Astrocyte (in vitro differentiated cells and primary cell): ENCODE measurements at regions not wholly inside any gene's neighbourhood (a gene's known extent, or its start where the extent isn't known, plus 50 kb on each side); places are given as distances from the start of the nearest gene placed in this dataset.
"Not testable (repeated sequence)": the region's sequence is repeated elsewhere in the genome, so short reads cannot be mapped to it uniquely, and the experiment has no call there.

Experiments
- DNase-seq: peaks from one replicate; pipeline ENCODE4 v3.0.0-alpha.2; 2010; ENCODE audit warnings: low read depth
- FAIRE-seq: peaks from 2 replicates; lab custom pipeline; 2011; peaks lifted over from hg19 to GRCh38; lab: Jason Lieb, UNC
- H2AFZ ChIP-seq: 2 replicates; pipeline ENCODE4 v1.6.0; 2012; ENCODE audit warnings: low read depth, low read length, inconsistent platforms
- H3K27ac ChIP-seq: 2 replicates; pipeline ENCODE4 v1.5.1; 2011; ENCODE audit warnings: low read depth, low read length, inconsistent platforms
- H3K27me3 ChIP-seq: 2 replicates; pipeline ENCODE4 v1.6.0; 2011; ENCODE audit warnings: low read length, inconsistent platforms; ENCODE audit not compliant: insufficient read depth
- H3K36me3 ChIP-seq: 2 replicates; pipeline ENCODE4 v1.5.1; 2011; ENCODE audit warnings: low read length, inconsistent platforms; ENCODE audit not compliant: insufficient read depth
- H3K4me1 ChIP-seq: 2 replicates; pipeline ENCODE4 v1.5.1; 2011; ENCODE audit warnings: low read length, inconsistent platforms; ENCODE audit not compliant: insufficient read depth
- H3K4me2 ChIP-seq: 2 replicates; pipeline ENCODE4 v1.6.0; 2012; ENCODE audit warnings: low read length, inconsistent platforms
- H3K4me3 ChIP-seq: 2 replicates; pipeline ENCODE4 v1.5.1; 2011; ENCODE audit warnings: low read depth, mild to moderate bottlenecking, low read length, inconsistent platforms; ENCODE audit not compliant: insufficient read depth
- H3K79me2 ChIP-seq: 2 replicates; pipeline ENCODE4 v1.6.0; 2012; ENCODE audit warnings: mild to moderate bottlenecking, low read length, inconsistent platforms; ENCODE audit not compliant: insufficient read depth
- H3K9ac ChIP-seq: 2 replicates; pipeline ENCODE4 v1.6.0; 2012; ENCODE audit warnings: mild to moderate bottlenecking, low read length, inconsistent platforms
- H3K9me3 ChIP-seq: 2 replicates; pipeline ENCODE4 v1.5.1; 2012; ENCODE audit warnings: low read depth, mild to moderate bottlenecking, low read length, inconsistent platforms; ENCODE audit not compliant: insufficient read depth
- H4K20me1 ChIP-seq: 2 replicates; pipeline ENCODE4 v1.6.0; 2012; ENCODE audit warnings: low read length, inconsistent platforms; ENCODE audit not compliant: insufficient read depth
- H3K27ac Mint-ChIP-seq: one replicate; pipeline ENCODE4 v1.8.0; 2021; ENCODE audit warnings: mild to moderate bottlenecking, mixed read lengths; ENCODE audit not compliant: unreplicated experiment
- H3K27me3 Mint-ChIP-seq: one replicate; pipeline ENCODE4 v1.8.0; 2021; ENCODE audit warnings: low read depth, mixed read lengths; ENCODE audit not compliant: unreplicated experiment
- H3K36me3 Mint-ChIP-seq: one replicate; pipeline ENCODE4 v1.8.0; 2021; ENCODE audit warnings: low read depth, mixed read lengths; ENCODE audit not compliant: unreplicated experiment
- H3K4me1 Mint-ChIP-seq: one replicate; pipeline ENCODE4 v1.8.0; 2021; ENCODE audit warnings: low read depth, mixed read lengths; ENCODE audit not compliant: unreplicated experiment
- H3K4me3 Mint-ChIP-seq: one replicate; pipeline ENCODE4 v1.8.0; 2021; ENCODE audit warnings: mild to moderate bottlenecking, moderate library complexity, mixed read lengths; ENCODE audit not compliant: unreplicated experiment
- H3K9me3 Mint-ChIP-seq: one replicate; pipeline ENCODE4 v1.8.0; 2021; ENCODE audit warnings: mild to moderate bottlenecking, mixed read lengths; ENCODE audit not compliant: unreplicated experiment

DNA sequence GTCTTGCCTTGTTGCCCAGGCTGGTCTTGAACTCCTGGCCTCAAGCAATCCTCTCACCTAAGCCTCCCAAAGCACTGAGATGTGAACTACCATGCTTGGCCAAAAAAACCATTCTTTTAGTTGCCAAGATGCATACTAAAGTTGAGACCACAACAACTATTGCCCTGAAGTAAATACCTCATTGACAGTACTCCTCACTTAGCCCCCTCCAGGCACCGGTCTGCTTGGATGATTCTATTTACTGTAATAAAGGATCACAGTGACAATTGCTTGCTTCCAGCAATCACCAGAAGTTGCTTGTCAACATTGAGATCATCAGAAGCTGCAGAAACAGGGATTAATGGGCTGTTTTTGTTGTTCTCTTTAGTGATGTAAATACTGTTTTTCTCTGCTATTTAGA is 97.1 kb downstream of the CDRT15L2 start:
- H3K27ac ChIP-seq, FAIRE-seq, H3K4me3 ChIP-seq, H4K20me1 ChIP-seq, H3K4me3 Mint-ChIP-seq, H3K27me3 Mint-ChIP-seq, H3K9me3 ChIP-seq, H3K79me2 ChIP-seq, H3K36me3 ChIP-seq, H3K27me3 ChIP-seq, H3K27ac Mint-ChIP-seq, H2AFZ ChIP-seq, H3K9me3 Mint-ChIP-seq, H3K9ac ChIP-seq, H3K36me3 Mint-ChIP-seq, H3K4me1 ChIP-seq, H3K4me1 Mint-ChIP-seq, H3K4me2 ChIP-seq, DNase-seq: not testable (repeated sequence)

DNA sequence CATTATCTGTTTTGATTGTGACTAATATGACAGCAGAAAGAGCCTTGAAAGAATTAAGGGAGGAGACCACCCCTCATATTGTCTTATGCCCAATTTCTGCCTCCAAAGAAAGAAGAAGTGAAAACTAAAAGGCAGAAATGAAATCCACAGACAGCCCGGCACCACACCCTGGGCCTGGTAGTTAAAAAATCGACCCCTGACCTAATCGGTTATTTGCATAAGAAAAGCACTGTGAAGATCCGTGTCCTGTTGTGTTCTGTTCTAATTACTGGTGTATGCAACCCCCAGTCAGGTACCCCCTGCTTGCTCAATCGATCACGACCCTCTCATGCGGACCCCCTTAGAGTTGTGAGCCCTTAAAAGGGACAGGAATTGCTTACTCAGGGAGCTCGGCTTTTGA is 97.9 kb downstream of the CDRT15L2 start:
- not testable (repeated sequence) for H3K27ac Mint-ChIP-seq, FAIRE-seq, H3K27me3 ChIP-seq, H3K36me3 Mint-ChIP-seq, H3K4me2 ChIP-seq, H3K27me3 Mint-ChIP-seq, H3K4me3 ChIP-seq, H3K4me1 ChIP-seq, H3K9ac ChIP-seq, DNase-seq, H3K9me3 ChIP-seq, H3K36me3 ChIP-seq, H3K4me1 Mint-ChIP-seq, H4K20me1 ChIP-seq, H2AFZ ChIP-seq, H3K27ac ChIP-seq, H3K79me2 ChIP-seq, H3K9me3 Mint-ChIP-seq, H3K4me3 Mint-ChIP-seq

DNA sequence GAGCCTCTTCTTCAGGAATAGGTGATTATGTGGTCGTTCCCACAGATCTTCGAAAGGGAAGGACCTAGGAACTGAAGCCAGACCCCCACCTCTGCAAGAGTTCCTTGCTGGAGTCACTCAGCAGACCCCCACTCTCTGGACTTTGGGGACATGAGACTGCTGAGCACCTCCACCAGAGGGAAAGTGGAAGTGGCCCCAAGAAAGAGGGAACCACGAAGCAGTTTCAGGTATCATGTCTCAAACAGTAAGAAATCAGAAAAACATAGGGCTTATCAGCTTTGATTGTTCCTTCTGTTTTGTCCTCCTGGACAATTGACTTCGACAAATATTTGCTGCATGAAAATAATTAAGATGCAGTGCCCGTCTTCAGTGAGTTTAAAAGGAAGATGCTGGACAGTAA is 98.9 kb downstream of the CDRT15L2 start:
- H3K9me3 Mint-ChIP-seq, H3K4me2 ChIP-seq, H3K9ac ChIP-seq, H3K27ac Mint-ChIP-seq, DNase-seq, H3K27me3 ChIP-seq, H3K4me3 Mint-ChIP-seq, H2AFZ ChIP-seq, H3K27ac ChIP-seq, H3K27me3 Mint-ChIP-seq, H3K36me3 Mint-ChIP-seq, H3K79me2 ChIP-seq, H4K20me1 ChIP-seq, FAIRE-seq, H3K4me3 ChIP-seq, H3K9me3 ChIP-seq, H3K4me1 ChIP-seq, H3K4me1 Mint-ChIP-seq, H3K36me3 ChIP-seq: not testable (repeated sequence)

DNA sequence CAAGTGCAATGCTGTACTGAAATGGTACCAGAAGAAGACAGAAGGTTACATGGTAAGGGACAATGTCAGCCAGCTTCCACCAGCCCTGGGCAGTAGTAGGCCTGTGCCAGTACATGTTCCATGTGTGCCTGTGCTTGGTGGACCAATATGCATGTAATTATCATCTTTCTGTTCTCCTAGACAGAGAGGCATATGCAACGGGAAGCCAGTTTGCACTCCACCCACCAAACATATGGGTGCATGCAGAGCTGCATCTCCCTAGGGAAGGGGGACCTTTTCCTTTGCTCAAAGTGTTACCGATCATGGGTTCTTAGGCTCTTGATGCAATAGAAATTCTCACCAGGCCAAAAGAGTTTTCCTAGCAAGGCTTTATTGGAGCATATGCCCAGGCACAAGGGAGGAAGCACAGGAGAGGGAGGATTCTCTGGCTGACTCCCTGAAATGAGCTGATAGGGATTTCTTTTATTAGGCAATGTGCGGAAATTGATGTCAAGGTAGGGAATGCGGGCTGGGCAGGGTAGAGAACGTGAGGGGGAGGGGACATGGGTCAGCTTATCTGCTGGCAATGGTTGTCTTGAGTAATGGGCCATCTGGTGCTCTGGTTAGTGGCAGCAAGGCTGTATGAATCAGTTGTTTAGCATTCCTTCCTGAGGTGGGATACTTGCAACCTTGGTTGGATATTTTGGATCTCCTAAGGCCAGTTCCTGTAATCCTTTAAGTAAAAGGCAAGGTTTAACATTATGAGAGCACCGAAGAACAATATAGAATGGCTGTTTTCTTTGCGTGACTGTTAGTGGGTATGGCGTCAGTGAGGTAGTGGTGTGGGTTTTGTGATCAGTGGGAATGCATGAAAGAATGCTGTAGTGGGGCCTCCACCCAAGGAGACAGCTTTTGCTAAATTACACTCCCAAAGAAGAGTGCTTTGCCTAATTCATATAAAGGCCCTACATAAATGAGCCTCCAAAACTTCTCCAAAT is 102.5 kb downstream of the CDRT15L2 start:
- H3K4me1 ChIP-seq, H3K9me3 Mint-ChIP-seq, H3K27ac Mint-ChIP-seq, H3K79me2 ChIP-seq, DNase-seq, FAIRE-seq, H3K9me3 ChIP-seq, H3K4me3 Mint-ChIP-seq, H3K4me2 ChIP-seq, H3K27me3 Mint-ChIP-seq, H3K36me3 ChIP-seq, H2AFZ ChIP-seq, H3K36me3 Mint-ChIP-seq, H3K27ac ChIP-seq, H3K4me1 Mint-ChIP-seq, H4K20me1 ChIP-seq, H3K27me3 ChIP-seq, H3K9ac ChIP-seq, H3K4me3 ChIP-seq: not testable (repeated sequence)

DNA sequence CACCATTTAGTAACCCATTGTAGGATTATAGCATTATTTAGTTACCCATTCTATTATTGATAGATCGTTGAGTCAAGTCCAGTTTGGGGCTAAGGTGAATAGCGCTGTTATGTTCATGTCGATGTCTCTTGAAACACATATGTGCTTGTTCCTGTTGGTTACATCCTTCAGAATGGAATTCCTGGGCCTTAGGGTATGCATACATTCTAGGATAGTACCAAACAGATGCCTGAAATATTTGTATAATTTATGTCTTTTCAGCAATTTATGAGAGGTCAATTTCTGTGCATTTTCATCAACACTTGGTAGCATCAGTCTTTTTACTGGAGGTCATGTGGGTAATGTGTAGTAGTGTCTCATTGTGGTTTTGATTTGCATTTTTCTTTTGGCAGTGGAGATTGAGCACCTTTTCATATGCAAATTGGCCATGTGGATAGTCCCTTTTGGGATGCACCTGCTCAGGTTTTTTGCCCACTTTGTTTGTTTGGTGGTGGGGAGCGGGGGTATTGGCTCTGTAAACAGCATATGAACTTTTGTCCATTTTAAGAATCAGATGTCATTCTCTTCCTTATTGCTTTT is 104.2 kb downstream of the CDRT15L2 start:
- not testable (repeated sequence) for H3K79me2 ChIP-seq, H3K9ac ChIP-seq, H3K4me3 ChIP-seq, H3K27me3 Mint-ChIP-seq, H3K9me3 ChIP-seq, H3K36me3 Mint-ChIP-seq, H3K27ac Mint-ChIP-seq, H4K20me1 ChIP-seq, H3K4me3 Mint-ChIP-seq, H3K27ac ChIP-seq, H3K4me1 Mint-ChIP-seq, H3K36me3 ChIP-seq, FAIRE-seq, H3K27me3 ChIP-seq, H3K4me2 ChIP-seq, H2AFZ ChIP-seq, DNase-seq, H3K4me1 ChIP-seq, H3K9me3 Mint-ChIP-seq

DNA sequence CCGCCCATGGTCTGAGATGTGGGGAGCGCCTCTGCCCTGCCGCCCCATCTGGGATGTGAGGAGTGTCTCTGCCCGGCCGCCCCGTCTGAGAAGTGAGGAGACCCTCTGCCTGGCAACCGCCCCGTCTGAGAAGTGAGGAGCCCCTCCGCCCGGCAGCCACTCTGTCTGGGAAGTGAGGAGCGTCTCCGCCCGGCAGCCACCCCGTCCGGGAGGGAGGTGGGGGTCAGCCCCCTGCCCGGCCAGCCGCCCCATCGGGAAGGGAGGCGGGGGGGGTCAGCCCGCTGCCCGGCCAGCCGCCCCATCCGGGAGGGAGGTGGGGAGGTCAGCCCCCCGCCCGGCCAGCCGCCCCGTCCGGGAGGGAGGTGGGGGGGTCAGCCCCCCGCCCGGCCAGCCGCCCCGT is 105.5 kb downstream of the CDRT15L2 start:
- not testable (repeated sequence) for H2AFZ ChIP-seq, H3K4me1 ChIP-seq, H3K9me3 Mint-ChIP-seq, H3K9me3 ChIP-seq, H3K36me3 ChIP-seq, H3K27me3 Mint-ChIP-seq, H3K9ac ChIP-seq, H3K4me3 ChIP-seq, H3K4me3 Mint-ChIP-seq, FAIRE-seq, H3K27ac ChIP-seq, H3K27ac Mint-ChIP-seq, H3K36me3 Mint-ChIP-seq, H3K4me1 Mint-ChIP-seq, DNase-seq, H3K4me2 ChIP-seq, H3K27me3 ChIP-seq, H4K20me1 ChIP-seq, H3K79me2 ChIP-seq
